ENCODE measurements at regions not wholly inside any gene's neighbourhood (a gene's known extent, or its start where the extent isn't known, plus 50 kb on each side); places are given as distances from the start of the nearest gene placed in this dataset.

DNA sequence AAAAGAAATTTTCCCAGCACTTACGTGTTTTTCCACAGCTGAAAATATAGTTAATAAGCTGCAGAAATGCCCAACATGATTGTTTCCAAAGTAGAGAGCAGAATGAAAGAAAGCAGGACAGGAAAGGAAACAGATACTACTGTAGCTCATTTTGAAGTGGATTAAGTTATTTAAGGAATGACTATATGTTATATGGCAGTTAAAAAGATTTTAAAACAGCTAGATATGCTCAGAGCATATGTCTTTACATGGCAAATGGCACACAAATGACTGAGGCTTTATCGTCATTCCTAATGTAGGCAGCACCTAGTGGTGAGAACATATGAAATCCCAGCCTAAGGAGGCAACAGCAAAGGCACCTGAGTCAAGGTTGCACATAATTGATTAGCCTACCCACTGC is 106.6 kb upstream of the SEMA6D start:
- DNase-seq: no peak

DNA sequence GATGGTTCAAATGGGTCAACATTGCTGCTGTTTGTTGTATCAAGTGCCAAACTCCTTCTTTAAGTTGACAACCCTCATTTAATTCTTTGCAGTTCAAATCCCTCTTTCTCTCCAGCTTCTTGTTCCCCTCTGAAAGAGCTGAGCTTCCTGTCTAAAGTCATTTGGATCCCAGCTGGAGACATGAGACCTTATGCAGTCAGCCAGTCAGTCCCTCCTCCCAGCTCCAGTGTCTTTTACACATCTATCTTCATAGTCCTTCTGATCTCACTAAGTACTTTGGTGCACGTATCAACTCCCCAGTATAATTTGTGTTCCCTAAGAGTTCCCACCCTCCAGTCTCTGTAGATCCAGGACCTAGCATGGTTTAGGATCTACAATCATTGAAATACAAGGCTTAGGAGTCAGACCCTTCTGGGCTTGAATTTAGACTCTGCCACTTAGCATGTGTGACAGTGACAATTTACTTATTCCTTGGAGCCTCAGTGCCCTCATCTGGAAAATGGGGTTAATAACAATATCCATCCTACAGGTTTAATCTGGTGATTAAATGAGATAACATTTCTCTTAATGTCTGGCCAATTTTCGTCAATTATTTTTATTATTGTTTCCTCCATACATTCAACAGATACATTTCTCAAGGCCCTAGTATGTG is 102.8 kb upstream of the SEMA6D start:
- DNase-seq: no peak

DNA sequence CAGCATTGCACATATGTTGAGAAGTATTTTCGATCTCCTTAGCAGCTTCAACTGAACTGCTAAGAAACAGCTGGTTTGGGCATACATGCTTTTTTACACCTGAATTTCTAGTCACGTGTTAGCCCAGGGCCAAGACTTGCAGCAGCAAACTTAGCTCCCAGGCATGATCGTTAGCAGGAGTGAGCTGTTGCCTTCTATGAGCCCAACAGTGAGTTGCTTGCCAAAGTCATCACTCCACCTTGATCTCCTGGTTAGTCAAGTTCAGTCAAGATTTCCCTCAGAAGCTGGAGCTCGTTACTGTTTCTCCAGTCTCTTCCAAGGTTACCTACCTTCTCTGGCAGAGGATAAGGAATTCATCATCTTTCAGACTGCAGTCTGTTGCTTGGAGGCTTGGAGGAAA is 100.4 kb upstream of the SEMA6D start:
- DNase-seq: no peak

DNA sequence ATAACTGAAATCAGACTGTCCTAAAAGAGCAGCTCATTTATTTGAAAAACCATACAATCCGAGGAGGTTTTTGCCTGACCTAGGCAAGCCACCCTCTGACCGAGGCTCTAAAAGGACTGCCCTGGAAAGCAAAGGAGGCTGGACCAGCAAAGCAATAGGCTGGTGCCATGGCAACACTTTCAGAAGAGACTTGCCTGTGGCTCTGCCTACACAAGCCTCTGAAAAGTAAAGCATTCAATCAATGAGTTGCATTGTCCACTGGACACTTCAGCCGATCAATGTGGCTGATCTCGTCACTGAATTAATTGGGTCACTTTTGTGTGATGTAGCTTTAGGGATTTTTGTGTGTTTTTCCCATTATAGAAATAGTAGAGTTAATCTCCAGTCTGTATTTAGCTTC is 99.1 kb upstream of the SEMA6D start:
- DNase-seq: no peak

DNA sequence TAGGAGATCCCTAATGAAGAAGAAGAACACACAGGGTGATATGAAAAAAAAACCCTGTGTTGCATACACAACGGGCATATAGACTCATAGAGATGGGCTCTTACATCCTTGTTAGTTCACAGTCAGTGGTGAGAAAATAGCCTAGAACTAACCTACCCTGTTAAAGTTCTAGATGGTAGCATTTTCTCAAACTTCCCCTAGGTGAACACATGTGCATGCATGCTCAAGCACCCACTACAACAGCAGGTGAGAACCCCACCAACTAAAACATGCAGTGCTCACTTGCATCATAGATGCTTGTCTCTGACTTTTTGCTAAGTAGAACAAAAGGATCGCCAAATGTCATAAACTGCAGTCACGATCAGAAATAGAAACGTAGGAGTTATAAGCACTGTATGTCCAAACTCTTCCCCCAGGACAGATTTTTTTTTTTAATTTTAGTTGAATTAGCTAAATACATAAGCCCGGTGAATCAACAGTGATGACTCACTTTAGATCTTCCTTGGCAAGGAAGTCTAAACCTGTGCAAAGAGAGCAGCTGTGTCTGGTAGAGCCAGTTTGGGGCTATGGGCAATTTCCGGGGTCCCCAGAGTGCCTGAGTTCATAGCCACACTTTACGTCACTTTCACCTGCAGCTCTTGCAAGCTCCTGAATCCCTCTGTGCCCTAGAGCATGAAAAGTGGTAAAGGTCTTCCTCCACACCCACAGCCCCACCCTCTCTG is 96.2 kb upstream of the SEMA6D start:
- DNase-seq: no peak

DNA sequence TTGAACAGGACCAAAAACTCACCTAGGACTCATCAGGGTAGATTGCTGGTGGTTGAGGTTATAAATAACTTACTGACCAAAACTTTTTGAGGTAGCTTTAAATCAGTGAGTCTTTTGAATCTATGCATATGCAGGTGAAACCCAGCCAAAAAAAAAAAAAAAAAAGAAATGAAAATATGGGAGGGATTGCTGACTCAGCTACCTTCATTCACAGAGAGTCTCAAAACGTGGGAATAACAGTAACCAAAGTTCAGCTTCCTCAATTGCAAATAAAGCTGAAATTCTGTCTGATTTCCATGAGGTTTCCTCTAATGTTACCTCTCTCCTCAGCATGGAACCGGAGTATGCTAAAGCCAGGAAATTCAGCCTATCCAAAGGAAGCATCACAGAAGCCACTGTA is 95.2 kb upstream of the SEMA6D start:
- DNase-seq: no peak

DNA sequence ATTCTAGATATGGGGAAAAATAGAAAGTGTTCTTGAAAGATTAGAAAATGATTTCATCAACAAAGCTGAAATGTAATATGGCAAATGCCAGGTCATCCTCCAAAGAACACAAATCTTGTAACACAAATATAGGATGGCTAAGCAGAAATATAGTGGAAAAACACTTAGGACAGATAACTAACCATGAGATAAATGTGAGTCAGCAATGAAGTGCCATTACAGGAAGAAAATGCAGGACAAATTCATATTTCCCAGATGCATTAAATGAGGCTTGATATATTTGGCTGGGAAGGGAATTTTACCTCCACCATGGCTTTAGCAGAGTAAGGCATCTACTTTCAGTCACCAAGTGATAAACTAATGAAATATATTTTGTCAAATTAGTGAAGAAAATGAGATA is 92.8 kb upstream of the SEMA6D start:
- DNase-seq: no peak

DNA sequence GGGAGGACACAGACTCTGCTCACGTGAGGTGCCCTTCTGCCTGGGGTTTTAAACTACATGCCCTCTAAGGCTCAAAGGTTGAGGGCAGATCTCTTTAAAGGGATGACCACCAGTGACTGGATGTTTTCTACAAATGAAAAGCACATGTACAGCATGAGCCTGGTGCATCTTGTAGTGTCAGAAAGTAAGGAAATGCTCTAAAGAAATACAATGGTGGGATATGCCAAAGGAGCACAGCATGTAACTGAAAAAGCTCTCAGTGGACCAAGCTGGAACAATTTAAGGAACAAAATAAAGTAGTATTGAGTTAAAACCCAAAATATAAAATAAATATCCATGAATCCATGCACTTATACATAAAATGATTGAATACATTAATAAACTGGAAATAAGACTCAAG is 78.3 kb upstream of the SEMA6D start:
- DNase-seq: no peak

DNA sequence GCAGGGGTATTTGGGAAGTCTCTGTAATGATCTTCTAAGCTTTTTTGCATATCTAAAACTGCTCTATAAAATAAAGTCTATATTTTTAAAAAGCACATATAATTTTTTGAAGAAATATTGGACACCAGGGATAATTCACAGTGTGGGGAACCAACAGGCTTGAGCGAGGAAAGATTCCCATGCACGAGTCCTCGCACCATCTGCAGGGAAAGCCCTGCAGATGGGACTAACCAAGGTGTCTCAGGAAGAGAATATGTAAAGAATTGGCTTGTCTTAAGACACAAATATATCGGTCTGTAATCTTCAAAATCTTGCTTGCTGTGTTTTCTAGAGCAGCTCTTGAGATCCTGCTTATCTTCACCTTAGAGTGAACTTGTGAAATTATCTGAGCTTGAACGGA is 77.2 kb upstream of the SEMA6D start:
- no peak for DNase-seq

DNA sequence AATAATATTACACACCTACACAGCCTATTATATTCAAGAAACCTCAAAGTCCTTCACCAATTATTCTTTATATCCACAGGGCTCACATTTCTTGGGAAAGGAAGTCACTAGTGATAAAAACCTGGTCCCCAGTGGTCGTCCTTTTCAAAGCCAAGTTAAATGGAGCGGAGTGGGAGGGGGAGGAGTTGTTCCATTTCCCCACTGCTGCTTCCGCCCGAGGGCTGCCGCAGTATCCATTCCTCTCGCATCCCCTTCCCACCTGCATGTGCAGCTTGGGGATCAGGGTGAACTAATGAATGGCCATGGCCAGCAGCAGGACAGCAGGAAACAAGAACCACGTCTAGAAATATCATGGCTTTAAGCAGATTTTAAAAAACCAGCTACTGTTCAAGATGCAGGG is 76.4 kb upstream of the SEMA6D start:
- no peak for DNase-seq

DNA sequence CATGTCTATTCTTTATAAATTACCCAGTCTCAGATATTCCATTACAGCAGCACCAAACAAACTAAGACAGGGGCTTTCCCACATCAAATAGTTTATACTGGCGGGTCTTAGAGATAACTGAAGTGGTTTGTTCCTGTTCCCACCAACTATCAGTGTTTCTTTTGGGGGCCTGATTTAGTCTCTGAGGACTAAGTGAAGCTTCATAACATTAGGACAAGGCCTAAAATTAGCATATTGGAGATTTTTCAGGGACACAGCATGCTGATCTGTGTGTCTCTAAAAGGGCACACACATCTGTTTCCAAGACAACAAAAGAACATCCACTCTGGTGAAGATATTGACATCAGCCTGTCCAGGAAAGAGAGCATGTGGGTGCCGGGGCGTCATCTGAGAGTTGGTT is 72.6 kb upstream of the SEMA6D start:
- no peak for DNase-seq

DNA sequence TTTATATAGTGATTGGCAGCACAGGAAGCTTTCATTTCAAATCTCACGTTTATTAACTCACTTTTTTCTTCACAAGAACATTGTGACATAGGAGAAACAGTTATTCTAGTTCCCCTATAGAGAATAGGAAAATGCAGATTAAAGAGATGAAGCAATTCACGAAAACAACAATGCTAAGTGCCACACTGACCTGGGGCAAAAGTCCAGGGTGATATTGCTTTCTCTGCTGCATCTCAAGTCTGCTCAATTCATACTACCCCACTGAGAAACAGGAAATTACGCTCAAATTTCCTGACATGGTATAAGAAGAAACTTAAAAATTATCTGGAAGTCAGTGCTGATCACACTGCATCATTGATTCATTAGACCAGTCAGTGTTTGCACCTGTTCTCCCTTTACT is 66.7 kb upstream of the SEMA6D start:
- no peak for DNase-seq

DNA sequence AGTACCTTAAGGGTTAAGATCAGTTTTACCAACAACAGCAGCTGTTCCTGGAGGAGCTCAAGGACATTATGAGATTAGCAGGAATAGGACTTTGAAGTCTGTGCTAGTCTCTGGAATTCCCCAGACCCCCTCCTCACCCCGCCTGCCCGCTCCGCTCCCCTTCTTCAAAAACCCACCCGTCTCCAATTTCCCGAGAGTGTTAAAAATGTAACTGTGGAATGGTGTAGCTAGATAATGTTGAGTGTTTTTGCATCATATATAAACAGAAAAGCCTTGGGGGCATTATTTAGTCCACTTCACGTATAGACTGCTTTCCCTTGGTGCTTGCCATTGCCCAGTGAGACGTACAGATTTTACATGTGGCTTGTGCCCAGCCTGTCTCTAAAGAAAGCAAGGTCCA is 65.0 kb upstream of the SEMA6D start:
- DNase-seq: no peak

DNA sequence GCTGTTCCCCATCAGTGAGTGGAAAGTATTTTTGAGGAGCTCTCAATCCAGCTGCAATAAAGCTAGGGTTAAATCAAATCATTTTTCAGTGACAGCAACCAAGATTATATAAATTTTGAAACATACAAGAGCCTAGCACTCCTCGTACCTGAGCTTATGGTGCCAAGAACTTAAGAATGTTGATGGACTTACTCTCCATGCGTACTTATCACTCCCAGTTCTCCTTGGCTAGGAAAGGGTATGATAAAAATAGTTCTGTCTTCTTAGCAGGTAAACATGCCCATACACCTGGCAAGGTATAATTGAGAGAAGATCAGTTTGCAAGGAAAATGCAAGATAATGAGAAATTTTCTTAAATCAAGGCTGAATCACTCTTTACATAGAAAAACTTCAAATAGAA is 64.5 kb upstream of the SEMA6D start:
- no peak for DNase-seq

DNA sequence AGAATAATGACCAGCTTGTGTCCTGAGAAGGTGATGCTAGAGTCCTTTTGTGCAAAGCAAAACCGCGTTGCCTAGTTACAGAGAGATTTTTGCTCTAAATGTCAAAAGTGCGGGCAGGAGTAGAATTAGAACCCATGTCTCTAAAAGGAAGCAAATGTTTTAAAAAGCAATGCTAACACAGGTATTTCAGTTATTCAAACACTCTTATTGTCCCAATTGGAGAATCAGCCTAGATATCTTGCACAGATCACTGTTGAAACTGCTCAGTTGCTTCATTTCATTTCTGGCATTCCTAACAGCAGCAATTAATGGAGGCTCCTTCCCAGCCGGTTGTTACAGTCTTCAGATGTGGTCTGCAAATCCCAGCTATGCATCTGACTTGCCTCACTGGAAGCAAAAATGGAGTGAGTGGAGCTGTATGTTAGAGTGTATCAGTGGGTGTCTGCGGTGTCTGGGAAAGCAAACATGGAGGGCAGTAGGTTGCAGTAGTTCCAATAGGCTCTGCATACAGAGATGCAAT is 55.6 kb upstream of the SEMA6D start:
- no peak for DNase-seq

DNA sequence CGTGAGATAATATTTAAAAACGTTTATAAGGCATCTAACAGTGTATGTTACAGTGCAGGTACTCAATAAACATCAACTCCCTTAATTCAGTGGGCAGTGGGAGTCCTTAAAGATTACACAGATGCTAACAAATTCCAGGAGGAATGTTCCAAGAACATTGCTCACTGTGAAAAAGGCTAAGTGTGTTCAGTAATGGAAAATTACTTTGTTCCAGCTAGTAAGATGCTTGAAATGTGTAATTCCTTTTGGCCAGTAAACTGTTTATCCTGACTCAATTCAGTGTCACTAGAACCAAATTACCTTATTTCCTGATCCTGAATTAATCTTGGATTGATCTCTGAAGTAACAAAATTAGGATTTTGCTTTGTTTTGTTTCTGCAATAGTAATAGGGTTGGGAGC is 54.2 kb upstream of the SEMA6D start:
- no peak for DNase-seq

Data from NCI-H1105 (cell line).